CD4-positive, alpha-beta T cell treated with Interleukin-21 for 1 hour (primary cell): ENCODE measurements at regions not wholly inside any gene's neighbourhood (a gene's known extent, or its start where the extent isn't known, plus 50 kb on each side); places are given as distances from the start of the nearest gene placed in this dataset.
"Not testable (repeated sequence)": the region's sequence is repeated elsewhere in the genome, so short reads cannot be mapped to it uniquely, and the experiment has no call there.

Experiments used
- DNase-seq: peaks from one replicate; pipeline ENCODE4 v3.0.0-alpha.2; 2020

- DNase-seq, result no peak
Observed at GRCh38 chr13:103517066-103517767, 451.0 kb upstream of the SLC10A2 start.

- no peak for DNase-seq
Observed at GRCh38 chr13:103516015-103516795, 450.0 kb upstream of the SLC10A2 start.

GRCh38 chr13:103515410-103515809, 449.2 kb upstream of the SLC10A2 start:
- DNase-seq, result no peak

GRCh38 chr13:103514619-103515018, 448.4 kb upstream of the SLC10A2 start:
- no peak for DNase-seq

- DNase-seq, result no peak
Observed at GRCh38 chr13:103514188-103514587, 448.0 kb upstream of the SLC10A2 start.

- no peak for DNase-seq
Observed at GRCh38 chr13:103510007-103510535, 443.9 kb upstream of the SLC10A2 start.

- DNase-seq, result no peak
Observed at GRCh38 chr13:103497404-103497803, 431.2 kb upstream of the SLC10A2 start.

GRCh38 chr13:103487841-103488240, 421.6 kb upstream of the SLC10A2 start:
- no peak for DNase-seq

- no peak for DNase-seq
Observed at GRCh38 chr13:103473081-103473480, 406.9 kb upstream of the SLC10A2 start.

- DNase-seq, result no peak
Observed at GRCh38 chr13:103471896-103472295, 405.7 kb upstream of the SLC10A2 start.

- no peak for DNase-seq
Observed at GRCh38 chr13:103469771-103470170, 403.6 kb upstream of the SLC10A2 start.

GRCh38 chr13:103466761-103467160, 400.5 kb upstream of the SLC10A2 start:
- DNase-seq, result no peak

GRCh38 chr13:103460246-103460645, 394.0 kb upstream of the SLC10A2 start:
- not testable (repeated sequence) for DNase-seq

- DNase-seq, result not testable (repeated sequence)
Observed at GRCh38 chr13:103457050-103457449, 390.8 kb upstream of the SLC10A2 start.

GRCh38 chr13:103451656-103452055, 385.4 kb upstream of the SLC10A2 start:
- DNase-seq, result no peak

- no peak for DNase-seq
Observed at GRCh38 chr13:103443604-103444003, 377.4 kb upstream of the SLC10A2 start.

- DNase-seq, result no peak
Observed at GRCh38 chr13:103437651-103438050, 371.4 kb upstream of the SLC10A2 start.

GRCh38 chr13:103436057-103436654, 369.9 kb upstream of the SLC10A2 start:
- no peak for DNase-seq

- DNase-seq, result no peak
Observed at GRCh38 chr13:103431856-103432255, 365.6 kb upstream of the SLC10A2 start.

- no peak for DNase-seq
Observed at GRCh38 chr13:103430368-103430767, 364.2 kb upstream of the SLC10A2 start.

GRCh38 chr13:103410002-103410401, 343.8 kb upstream of the SLC10A2 start:
- no peak for DNase-seq

- no peak for DNase-seq
Observed at GRCh38 chr13:103406967-103407366, 340.8 kb upstream of the SLC10A2 start.

GRCh38 chr13:103405297-103405696, 339.1 kb upstream of the SLC10A2 start:
- no peak for DNase-seq

GRCh38 chr13:103403814-103404213, 337.6 kb upstream of the SLC10A2 start:
- DNase-seq, result no peak
